Stimulated activated CD8-positive, alpha-beta memory T cell treated with anti-CD3 and anti-CD28 coated beads, Interleukin-12 subunit alpha, Interleukin-12 subunit beta, amount 100 ng/mL, for 24 hours (primary cell): ENCODE measurements at regions not wholly inside any gene's neighbourhood (a gene's known extent, or its start where the extent isn't known, plus 50 kb on each side); places are given as distances from the start of the nearest gene placed in this dataset.
"Not testable (repeated sequence)": the region's sequence is repeated elsewhere in the genome, so short reads cannot be mapped to it uniquely, and the experiment has no call there.

Source experiments
- DNase-seq: peaks from one replicate; pipeline ENCODE4 v3.0.0-alpha.2; 2020; ENCODE audit errors: extremely low read depth

DNA sequence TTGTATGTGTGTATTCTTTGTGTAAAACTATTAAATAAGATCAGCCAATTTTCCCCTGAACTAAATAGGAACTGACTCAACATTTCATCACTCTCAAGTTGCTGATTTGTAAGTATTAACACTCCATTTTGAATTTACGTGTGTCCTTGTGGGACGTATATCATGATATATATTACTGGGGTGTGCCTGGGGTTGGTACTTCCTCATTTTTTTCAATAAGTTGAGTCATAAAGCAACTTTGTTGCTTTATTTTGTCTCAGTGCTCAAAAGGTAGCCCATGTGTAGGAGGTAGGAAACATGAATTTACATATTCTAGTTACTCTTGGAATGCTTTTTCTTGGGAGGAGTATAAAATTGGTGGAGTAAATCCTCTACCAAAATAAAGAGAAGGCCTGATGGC lies 193.9 kb upstream of the RAG2 start:
- no peak for DNase-seq

DNA sequence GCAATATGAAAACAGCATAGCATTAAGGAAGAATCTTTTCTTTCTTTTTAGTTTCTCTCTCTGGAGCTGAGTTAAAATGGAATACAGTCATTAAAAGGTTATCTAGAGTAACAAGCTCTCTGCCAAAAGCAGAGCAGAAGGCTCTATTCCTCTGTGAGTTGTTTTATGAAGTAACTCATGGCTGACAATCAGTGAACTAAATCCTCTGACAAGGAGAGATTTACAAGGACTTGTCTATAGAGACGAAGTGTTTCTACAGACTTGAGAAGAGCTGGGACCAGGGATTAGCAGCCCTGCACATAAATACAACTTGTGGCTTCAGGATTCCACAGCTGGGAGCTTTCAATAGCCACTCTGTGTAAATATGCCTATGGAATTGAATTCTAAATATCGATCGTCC lies 192.5 kb upstream of the RAG2 start:
- no peak for DNase-seq

DNA sequence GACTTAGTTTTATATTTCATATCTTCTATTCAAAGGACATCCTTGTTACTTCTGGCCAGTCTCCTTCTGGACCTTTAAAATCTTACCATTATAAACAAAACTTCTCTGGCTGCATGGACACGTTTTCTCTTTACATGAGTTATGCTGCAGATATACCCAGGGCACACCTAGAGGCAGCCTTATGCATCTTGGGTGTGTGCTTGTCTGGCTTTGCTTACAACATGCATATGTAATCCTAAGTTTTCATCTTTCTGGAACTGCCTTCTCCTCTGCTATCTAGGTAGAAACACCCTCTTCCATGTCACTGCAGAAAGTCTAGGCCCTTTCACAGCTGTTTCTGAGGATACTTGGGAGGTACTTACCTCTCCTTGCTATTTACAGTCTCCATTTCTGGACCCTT lies 185.8 kb upstream of the RAG2 start:
- DNase-seq: no peak

DNA sequence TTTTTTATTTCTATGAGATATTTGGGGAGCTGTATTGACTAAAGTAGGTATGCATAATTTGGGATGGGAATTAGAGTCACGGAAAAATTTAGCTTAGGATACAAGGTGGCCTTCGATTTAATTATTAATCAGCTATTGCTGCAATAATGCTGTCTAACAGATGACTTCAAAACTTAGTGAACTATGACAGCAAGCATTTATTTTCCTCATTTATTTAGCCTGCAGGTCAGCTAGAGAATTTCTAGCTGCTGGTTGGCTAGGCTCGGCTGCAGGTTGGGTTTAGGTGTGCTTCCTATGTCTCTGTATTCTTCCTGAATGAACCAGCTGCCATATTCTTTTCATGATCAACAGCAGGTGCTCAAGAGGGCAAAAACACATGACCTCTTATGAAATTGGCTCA lies 181.8 kb upstream of the RAG2 start:
- DNase-seq: no peak

DNA sequence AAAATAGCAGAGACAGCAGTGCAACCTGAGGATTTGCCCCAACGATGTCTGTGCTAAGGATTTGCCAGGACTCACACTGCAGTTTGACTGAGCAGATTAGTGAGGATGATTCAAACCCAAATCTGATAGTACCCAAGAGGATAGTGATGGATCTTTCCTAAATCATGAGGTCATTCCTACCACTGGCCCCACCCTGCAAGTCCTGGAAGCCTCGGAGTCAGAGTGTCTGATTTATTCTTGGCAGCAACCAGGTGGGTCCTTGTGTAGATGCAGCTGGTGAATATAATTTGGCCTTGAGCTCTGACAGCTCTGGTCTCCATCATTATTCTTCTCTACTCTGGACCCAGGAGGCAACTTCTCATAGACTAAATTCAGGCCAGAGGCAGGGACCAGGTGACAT lies 179.3 kb upstream of the RAG2 start:
- no peak for DNase-seq

DNA sequence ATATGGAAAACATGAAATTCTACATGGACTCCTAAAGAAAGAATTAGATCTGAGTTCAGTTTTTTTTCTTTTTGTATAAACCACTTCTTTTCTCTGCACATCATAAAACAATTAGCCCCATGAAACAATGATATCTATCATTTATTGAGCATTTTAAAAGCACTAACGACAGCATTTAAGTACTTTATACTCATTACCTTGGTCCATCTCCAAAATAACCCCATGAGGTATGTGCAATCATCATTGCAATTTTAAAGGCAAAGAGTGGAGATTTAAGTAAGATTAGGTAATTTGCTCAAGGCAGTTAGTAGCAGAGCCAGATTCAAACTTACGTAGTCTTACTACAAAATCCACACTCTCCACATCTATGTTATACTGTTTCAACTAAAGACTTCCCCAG lies 177.7 kb upstream of the RAG2 start:
- no peak for DNase-seq

DNA sequence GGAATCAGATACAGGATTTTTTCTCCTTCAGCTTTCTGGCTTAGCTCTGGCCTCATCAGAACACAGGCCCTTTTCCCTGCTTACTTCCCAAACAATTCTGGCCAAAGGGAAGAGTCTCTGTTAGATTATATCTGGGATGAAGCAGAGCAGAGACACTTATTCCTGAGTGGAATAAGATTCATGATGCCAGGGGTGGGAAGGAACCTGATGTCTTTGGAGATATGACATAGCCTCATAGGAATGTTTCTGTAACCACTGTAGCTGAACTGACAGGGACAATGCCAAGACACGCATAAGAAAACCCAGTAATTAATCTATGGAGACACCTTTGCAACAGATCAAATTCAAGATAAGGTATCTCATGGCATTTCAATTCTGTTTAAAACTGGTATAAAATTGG lies 177.1 kb upstream of the RAG2 start:
- no peak for DNase-seq

DNA sequence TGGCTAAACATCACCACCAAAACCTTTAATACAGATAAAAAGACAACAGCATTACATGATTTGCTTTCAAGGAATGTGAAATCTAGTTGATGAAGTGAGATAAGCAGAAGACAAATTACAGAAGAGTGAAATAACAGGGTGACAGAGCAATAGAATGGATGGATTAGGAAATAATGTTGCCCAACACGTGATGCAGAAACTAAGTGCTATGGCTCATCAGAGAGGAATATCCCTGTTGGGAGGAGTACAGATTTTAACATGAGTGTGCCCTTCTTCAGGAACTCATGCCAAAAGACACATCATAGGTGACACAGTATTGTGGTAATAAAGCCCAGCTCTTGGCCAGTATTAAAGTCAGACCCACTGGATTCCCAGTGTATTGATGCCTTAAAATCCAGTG lies 176.6 kb upstream of the RAG2 start:
- DNase-seq: no peak

DNA sequence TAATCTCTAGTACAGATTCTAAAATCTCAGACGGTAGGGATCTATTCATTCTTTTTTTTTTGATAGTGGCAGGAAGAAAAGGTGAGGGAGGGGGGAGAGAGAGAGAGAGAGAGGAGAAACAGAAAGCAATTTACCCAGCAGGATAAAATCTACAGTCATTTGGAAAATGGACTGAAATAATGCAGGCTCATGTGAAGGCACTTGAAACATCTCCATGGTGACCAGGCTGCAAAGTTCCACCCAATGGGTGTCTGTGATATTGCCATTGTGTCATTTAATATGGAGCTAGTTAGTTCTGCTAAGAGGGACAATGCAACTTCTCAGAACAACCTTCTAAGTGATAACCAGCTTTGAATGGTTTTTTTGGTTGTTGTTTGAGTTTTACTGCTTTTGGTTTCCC lies 165.2 kb upstream of the RAG2 start:
- no peak for DNase-seq

DNA sequence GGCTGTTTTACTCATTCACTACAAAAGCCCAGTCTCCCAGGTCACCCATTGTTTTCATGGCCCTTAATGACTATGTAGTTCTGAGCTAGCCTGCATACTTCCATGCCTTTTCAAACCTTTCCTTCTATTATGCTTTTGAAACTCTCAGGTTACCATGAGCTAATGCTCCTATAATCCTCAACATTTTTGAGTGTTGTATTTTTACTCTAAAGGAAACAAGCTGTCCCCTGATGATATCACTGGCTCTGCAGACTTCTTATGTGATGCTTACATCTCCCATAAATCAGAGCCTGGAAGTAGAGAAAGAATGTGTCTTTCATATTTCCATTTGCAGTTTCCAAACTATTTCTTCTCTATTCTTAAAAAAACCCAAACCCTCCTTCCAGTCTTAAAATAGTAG lies 159.0 kb upstream of the RAG2 start:
- no peak for DNase-seq

DNA sequence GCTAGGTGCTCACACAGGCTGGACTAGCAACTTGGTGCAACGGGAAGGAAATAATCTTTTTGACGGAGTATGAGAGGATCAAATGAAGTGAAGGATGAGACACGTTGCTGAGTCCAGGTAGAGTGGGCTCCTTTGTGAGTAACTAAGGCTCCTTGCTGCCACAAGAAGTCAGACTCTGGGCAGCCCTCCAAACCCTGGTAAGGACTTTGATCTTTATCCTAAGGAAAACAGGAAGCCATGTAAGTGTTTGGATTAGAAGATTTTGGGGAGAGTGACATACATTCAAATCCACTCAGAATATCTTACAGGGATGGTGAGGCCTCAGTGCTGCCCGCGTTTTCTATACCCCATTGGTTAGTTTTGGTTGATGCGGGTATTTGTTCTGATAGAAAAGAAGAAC lies 155.9 kb upstream of the RAG2 start:
- no peak for DNase-seq

DNA sequence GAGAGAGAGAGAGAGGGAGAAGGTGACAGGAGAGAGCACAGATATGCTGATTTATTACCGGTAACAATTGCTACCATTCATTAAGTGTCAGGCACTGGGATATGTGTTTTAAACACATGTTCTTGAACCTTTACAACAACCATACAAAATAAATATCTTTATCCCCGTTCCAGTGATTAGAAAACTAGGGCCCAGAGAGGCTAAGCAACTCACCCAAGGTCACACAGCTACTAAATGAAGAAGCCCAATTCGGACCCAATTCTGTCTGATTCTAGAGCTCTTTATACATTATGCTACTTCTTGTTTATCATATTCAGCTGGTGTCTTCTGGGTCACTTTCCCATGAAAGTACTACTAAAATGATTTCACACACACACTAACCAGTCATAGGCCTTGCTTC lies 154.0 kb upstream of the RAG2 start:
- no peak for DNase-seq

DNA sequence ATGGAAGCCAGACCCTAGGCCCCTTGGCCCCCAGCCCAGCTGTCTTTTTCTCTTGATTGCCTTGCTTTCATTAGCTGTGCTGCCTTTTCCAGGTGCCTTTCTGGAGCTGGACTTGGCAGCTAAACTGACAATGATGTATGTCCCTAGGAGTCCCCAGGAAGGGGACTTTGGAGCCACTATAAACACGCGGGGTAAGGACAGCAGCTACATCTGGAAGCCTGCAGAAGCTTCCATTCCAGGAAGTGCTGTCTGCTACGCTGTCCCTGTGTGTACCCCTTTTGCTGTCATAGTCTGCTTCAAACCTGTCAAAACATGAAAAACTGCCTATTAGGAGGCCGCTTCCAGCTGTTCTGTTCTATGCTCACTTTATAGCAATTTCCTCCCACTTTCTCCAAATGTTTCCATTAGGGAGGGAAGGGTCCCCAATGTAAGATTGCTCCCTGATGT lies 153.3 kb upstream of the RAG2 start:
- no peak for DNase-seq

DNA sequence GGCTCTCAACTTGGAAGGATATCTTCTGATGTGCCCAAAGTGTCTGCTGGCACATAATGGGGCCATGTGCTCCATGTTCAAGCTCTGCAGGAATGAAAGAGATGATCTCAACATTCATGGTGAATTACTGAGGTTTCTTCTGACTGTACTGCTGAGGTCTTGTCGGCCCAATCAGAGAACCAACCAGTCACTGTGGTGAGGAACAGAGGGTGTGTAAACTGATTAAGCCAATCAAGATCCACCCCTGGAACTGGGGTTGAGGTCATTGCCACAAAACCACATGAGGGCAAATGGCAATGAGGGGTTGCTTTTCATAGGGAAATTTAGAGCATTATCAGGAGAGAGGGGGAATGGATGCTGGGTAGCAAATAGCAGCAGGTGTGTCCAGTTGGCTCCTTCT lies 152.3 kb upstream of the RAG2 start:
- no peak for DNase-seq

DNA sequence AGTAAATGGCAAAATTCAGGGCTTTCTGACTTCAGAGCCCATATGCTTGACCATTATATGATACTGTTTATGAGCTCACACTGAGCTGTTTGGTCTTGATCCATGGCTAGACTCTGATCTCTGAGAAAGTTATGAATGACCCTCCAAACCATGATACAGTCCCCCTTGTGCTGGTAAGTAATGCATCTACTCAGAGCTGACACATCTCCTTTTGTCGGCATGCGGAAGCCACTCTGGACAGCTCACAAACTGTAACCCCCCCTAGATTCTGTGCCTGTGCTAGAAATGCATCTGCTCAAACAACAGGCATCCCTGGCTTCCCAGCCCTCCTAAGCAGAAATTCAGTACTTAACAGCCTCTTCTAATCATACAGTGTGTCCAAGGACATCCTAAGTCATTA lies 150.8 kb upstream of the RAG2 start:
- DNase-seq: no peak

DNA sequence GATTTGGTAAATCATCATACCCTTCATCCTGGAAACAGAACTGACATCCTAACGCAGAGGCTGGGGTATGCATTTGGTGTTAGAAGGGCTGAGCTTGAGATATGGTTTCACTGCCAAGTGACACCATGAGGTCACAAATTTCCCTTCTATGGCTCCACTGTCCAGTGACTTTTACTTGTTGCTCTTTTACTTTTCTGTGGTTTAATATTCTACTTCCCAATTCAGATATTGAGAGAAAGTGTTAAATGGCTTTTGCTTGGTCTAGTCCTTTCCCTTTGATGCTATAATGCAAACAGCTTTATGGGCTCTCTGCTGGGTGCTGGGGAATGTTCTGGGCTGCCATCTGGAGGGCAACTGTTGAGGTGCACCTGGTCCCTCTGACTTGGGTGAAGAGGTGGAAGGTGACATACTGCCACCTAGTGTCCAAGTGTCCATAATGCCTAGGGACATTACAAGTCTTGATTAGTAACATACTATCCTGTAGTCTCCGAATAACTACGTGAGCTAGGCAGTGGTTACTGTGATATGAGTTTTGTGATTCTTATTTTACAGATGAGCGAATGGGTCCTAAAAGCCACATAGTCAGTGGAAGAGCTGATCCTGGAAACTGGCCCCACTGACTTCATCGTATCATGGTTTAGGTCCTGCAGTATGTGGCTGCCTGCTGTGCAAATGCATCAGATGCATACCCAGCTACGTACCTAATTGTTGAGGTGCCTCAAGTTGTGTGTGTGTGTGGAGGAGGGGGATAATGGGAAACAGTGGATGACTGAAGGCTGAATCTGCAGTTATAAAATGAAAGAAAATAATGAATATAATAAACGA lies 149.1 kb upstream of the RAG2 start:
- peak; percentile 45 for DNase-seq

DNA sequence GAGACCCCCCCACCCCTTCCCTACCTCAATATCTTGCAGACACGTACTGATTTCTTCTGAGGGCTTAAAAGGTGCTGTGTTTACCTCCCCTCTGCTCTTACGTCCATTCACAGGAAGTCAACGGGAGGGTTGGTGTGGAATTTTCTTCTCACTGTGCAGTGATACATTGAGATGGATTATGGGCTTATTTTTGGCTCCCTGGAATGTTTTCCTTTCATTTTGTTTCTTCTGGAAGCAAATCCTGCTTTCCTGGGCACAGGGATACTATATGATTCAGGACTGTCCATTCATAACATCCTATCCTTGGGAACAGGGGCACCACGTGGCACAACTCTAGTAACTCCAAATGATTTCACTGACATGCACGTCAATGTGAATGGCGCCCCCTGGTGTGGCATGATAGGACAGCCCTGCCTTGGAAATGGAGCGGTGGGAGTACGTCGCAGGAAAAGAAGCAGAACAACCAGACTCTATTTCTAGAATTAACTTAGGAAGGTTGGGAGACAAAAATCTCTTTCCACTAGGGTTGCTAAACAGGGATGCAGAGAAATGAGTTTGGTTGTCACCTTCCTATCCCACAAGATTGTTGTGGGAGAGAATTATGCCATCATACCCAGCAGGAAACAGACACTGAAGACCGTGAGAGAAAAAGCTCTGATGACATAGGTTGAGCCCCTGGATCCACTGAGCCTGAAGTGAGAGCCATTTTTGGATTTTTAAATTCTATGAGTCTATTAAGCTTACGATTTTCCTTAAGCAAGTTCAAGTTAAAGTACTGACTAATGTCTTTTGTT lies 146.5 kb upstream of the RAG2 start:
- peak; percentile 12 for DNase-seq

DNA sequence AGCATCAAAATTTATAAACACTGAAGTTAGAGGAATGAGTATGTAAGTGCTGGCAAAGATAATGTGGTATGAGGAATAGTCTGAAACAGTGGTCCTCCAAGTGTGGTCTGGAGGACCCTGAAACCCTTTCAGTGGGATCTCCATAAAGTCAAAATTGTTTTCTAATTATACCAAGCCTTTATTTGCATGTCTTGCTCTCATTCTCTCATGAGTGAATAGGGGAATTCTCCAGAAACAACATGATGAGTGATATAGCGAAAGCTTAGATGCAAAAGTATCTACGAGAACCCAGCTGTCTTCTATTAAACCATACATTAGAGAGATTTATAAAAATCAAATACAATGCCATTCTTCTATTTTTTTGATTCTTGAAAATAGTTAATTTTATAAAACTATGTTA lies 145.0 kb upstream of the RAG2 start:
- DNase-seq: no peak

DNA sequence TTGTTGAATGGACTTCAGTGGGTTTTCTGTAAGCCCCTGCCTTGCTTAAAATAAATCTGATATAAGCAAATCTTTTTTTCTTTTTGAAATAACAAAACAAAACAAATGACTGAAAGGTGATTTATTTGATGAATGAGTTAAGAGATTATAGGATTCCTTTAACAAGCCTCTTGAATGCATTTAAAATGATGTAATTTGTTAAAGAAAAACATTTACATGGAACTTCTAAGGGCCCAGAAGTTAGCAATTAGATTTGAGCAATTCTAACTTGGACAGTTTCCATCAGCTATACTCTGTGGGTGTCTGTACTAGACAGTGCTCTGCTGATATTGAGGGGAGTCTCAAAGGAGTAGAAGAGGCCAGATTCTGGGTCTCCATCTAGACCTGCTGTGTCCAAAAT lies 143.5 kb upstream of the RAG2 start:
- no peak for DNase-seq

DNA sequence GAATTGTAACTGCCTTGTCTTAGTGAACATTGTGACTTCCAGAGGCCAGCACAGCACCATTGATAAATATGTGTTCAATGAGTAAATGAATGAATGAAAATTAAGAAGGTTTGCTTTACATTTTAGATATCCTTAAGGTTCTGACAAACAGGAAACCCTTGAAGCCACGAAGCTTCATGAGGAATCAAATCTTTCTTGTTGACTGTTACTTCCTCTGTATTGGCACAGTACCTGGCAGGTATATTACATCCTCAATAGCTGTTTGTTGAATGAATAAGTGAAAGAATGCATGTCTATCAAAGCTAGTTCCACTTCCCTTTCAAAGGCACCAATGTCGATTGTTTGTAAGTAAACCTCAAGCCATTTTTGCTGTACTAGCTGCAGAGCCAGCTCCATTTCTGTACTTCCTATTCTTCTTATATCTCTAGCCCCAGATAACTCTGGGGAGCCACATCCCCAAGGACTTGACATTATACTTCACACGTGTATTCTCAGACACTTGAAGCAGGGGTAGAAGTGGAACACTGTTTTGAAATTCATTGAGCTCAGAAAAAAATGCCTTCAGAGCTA lies 140.3 kb upstream of the RAG2 start:
- DNase-seq: no peak

DNA sequence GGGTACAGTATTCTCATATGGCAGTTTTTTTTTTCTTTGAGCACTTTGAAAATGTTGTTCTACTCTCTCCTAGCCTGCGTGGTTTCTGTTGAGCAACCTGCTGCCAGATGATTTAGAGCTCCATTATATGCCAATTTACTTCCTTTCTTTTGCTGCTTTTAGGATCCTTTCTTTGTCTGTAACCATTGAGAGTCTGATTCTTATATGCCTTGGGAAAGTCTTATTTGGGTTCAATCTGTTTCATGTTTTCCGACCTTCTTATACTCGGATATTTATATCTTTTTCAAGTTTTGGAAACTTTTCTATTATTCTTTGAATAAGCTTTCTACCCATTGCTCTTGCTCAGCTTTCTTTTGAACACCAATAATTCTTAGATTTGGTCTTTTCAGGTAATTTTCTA lies 138.1 kb upstream of the RAG2 start:
- no peak for DNase-seq

DNA sequence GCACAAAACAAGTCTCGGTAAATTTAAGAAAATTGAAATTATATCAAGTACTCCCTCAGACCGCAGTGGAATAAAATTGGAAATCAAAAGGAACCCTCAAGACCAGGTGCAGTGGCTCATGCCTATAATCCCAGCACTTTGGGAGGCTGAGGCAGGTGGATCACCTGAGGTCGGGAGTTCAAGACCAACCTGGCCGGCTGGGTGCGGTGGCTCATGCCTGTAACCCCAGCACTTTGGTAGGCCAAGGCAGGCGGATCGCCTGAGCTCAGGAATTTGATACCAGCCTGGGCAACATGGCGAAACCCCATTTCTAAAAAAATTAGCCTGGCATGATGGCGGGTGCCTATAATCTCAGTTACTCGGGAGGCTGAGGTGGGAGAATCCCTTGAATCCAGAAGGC lies 135.7 kb upstream of the RAG2 start:
- DNase-seq: not testable (repeated sequence)

DNA sequence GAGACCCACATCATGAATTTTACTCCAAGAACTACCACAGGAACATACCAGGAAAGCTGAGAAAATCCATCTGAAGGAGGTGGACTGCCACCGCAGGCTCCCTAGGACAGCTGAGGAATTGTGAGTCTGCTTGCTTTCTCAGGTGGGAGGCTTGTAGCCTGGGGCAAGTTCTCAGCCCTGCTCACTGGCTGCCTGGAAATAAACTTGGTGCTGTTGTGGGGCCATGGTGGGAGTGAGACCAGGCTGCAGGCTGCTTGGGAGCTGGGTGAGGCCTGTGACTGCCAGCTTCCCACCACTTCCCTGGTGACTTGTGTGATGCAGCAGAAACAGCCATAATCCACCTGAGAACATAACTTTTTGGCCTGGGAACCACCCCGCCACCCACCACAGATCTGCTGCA lies 132.7 kb upstream of the RAG2 start:
- no peak for DNase-seq
